ENCODE measurements at regions not wholly inside any gene's neighbourhood (a gene's known extent, or its start where the extent isn't known, plus 50 kb on each side); places are given as distances from the start of the nearest gene placed in this dataset.

GRCh38 chr9:13728917-13729811 lies 449.7 kb upstream of the MPDZ start:
- TF ChIP-seq MAZ (IDR thresholded peaks at IDR 0.05; ENCODE audit: borderline replicate concordance, low read depth, low read length): no peak
- TF ChIP-seq ZFP36 (IDR thresholded peaks at IDR 0.05; ENCODE audit: borderline replicate concordance, partially characterized antibody): no peak
- no peak for TF ChIP-seq CTCF (IDR thresholded peaks at IDR 0.05)
- TF ChIP-seq POLR2A (IDR thresholded peaks at IDR 0.05; ENCODE audit: low read length): no peak
- no peak for TF ChIP-seq EHMT2 (IDR thresholded peaks at IDR 0.05; ENCODE audit: low read depth)
- TF ChIP-seq ZNF302 (CRISPR knock-in tag; IDR thresholded peaks at IDR 0.05): no peak
- TF ChIP-seq RARB (CRISPR knock-in tag; IDR thresholded peaks at IDR 0.05): no peak
- TF ChIP-seq POLR2AphosphoS2 (conservative IDR thresholded peaks at IDR 0.05; ENCODE audit: low read length): no peak
- no peak for TF ChIP-seq RCOR1 (IDR thresholded peaks at IDR 0.05; ENCODE audit: low read depth, low read length)
- no peak for TF ChIP-seq BHLHE40 (IDR thresholded peaks at IDR 0.05; ENCODE audit: low read depth, low read length)
- TF ChIP-seq, protein P1, sequence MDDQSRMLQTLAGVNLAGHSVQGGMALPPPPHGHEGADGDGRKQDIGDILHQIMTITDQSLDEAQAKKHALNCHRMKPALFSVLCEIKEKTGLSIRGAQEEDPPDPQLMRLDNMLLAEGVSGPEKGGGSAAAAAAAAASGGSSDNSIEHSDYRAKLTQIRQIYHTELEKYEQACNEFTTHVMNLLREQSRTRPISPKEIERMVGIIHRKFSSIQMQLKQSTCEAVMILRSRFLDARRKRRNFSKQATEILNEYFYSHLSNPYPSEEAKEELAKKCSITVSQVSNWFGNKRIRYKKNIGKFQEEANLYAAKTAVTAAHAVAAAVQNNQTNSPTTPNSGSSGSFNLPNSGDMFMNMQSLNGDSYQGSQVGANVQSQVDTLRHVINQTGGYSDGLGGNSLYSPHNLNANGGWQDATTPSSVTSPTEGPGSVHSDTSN (IDR thresholded peaks at IDR 0.05): no peak
- TF ChIP-seq EP300 (IDR thresholded peaks at IDR 0.05): no peak
- no peak for TF ChIP-seq FOSL2 (IDR thresholded peaks at IDR 0.05)
- TF ChIP-seq FOSL2 (CRISPR knock-in tag; IDR thresholded peaks at IDR 0.05): no peak

All from A549 (cell line).